ENCODE measurements at regions not wholly inside any gene's neighbourhood (a gene's known extent, or its start where the extent isn't known, plus 50 kb on each side); places are given as distances from the start of the nearest gene placed in this dataset.

DNA sequence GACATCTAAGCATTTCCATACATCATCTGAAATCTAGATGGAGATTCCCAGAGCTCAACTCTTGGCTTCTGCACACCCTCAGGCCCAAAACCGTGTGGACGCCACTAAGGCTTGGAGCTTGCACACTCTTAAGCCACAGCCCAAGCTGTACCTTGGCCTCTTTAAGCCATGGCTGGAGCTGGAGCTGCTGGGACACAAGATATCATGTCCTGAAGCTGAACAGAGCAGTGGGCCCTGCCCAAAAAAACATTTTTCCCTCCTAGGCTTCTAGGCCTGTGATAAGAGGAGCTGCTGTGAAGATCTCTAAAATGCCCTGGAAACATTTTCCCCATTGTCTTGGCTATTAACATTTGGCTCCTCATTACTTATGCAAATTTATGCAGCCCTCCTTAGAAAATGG lies 188.7 kb upstream of the MBNL1 start:
- H3K27me3 Mint-ChIP-seq = no peaks in the 10 kb centered on the region
- peaks cover 7% of the 10 kb centered on the region for H3K9me3 Mint-ChIP-seq
- no peak overlapping the region for H3K27ac Mint-ChIP-seq
- no peak for DNase-seq
- H3K4me3 Mint-ChIP-seq = no peak overlapping the region
- no peaks in the 10 kb centered on the region for H3K36me3 Mint-ChIP-seq (ENCODE audit: low read depth)
- no peaks in the 10 kb centered on the region for H3K4me1 Mint-ChIP-seq
- intact Hi-C loops (cut with micrococcal nuclease) = loop anchor here (10.0 kb wide), 1 partner anchor 225 kb away; no protein-coding TSS in a partner anchor

DNA sequence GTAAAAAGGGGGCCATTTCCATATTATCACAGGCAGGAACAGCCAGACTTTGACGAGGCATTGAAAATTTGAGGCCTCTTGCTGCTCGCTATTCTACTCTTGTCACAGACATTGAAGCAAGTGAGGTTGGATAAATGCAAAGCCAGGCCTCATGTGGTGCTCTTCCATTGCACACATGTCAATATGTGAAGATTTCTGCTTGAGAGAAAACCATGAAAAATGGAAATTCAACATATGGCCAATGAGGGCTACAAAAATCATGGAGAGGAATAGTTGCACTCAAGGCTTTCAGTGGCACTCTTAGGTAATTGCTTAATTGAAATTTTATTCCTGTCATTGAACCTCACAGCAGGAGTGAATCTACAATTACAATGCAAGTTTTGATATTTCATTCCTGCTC lies 185.6 kb upstream of the MBNL1 start:
- peaks cover 3% of the 10 kb centered on the region for H3K36me3 Mint-ChIP-seq (ENCODE audit: low read depth)
- H3K9me3 Mint-ChIP-seq = peaks cover 10% of the 10 kb centered on the region
- no peaks in the 10 kb centered on the region for H3K4me1 Mint-ChIP-seq
- peaks cover 8% of the 10 kb centered on the region for H3K27me3 Mint-ChIP-seq
- intact Hi-C loops (cut with micrococcal nuclease) = no loop called here
- DNase-seq = no peak
- no peak overlapping the region for H3K4me3 Mint-ChIP-seq
- H3K27ac Mint-ChIP-seq = no peak overlapping the region

DNA sequence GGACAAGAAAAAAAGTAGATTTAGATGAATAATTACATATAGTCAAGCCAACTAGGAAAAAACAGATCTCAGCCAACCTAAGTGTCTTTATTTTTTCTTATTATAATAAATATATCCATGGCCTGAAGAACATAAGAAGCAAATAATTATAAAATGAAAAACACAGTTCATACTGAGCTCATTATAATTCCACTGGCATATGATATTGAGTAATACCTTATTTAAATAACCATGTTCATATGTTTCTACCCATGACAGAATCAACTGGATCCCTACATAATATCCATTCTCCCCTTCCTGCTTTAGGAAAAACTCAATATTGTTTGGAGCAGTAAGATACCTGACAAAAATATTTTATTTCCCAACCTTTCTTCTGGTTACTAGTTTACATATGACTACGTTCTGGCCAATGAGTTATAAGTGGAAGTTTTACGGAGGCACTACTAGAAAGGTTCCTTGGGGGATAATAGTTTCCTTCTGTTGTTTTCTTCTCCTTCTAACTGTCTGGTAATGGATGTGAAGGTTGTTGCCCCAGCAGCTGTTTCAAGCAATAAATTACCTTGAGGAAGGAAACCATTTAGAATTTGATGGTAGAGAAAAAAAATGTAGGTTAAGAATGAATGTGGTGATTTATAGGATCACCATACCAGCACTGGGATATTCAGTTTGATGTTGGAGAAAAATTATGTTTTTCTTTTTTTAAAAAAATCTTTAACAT lies 184.1 kb upstream of the MBNL1 start:
- Mint-ChIP-seq H3K27ac (no peak overlapping the region), H3K27me3 (peaks cover 12% of the 10 kb centered on the region), H3K36me3 (ENCODE audit: low read depth) (peaks cover 3% of the 10 kb centered on the region), H3K4me1 (no peaks in the 10 kb centered on the region), H3K4me3 (no peak overlapping the region), H3K9me3 (peaks cover 6% of the 10 kb centered on the region)
- intact Hi-C loops (cut with micrococcal nuclease) = no loop called here
- DNase-seq = no peak

DNA sequence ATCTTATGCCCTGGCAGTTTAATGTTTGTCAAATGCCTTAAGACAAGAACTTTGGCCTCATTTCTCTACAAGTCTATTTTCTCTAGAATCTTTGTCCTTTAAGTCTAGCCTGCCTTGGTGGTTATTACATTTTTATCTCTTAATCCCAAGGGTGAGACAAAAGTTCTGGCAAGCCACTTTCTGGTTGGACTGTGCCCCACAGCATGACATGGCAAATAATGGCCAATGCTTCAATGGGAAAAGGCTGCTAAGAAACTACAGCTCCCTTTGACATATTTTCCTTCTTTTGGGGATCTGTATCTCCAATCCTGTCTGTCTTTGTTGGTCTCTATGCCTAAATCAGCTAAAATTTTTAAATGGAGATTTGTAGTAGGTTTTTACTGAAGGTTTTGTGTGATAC lies 181.6 kb upstream of the MBNL1 start:
- intact Hi-C loops (cut with micrococcal nuclease) = no loop called here
- peaks cover 6% of the 10 kb centered on the region for H3K9me3 Mint-ChIP-seq

DNA sequence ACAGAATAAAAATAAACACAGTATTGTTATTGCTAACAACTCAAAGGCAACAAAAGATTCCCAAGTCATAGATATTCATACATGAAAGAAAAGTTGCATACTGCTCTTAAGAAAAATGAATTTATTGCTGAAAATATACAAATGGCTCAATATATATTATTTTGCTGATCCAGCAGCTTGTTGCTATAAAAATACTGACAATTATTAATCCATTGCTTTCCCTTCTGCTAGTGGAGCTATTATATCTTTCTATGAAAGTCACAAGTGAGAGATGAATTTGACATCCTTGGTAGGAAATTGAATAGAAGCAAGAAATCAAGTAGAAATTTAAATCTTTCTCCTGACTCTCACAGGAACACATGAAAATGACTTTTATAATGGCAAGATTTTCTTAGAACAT lies 179.2 kb upstream of the MBNL1 start:
- no peaks in the 10 kb centered on the region for H3K4me1 Mint-ChIP-seq
- no peak overlapping the region for H3K4me3 Mint-ChIP-seq
- H3K36me3 Mint-ChIP-seq (ENCODE audit: low read depth) = peaks cover 3% of the 10 kb centered on the region
- H3K27me3 Mint-ChIP-seq = peaks cover 23% of the 10 kb centered on the region
- DNase-seq = no peak
- intact Hi-C loops (cut with micrococcal nuclease) = no loop called here
- peaks cover 6% of the 10 kb centered on the region for H3K9me3 Mint-ChIP-seq
- no peak overlapping the region for H3K27ac Mint-ChIP-seq

More for the DNA sequence above, 181.6 kb upstream of the MBNL1 start:
- H3K4me3 Mint-ChIP-seq = no peak overlapping the region
- no peak for DNase-seq
- peaks cover 23% of the 10 kb centered on the region for H3K27me3 Mint-ChIP-seq
- peaks cover 3% of the 10 kb centered on the region for H3K36me3 Mint-ChIP-seq (ENCODE audit: low read depth)
- no peak overlapping the region for H3K27ac Mint-ChIP-seq
- no peaks in the 10 kb centered on the region for H3K4me1 Mint-ChIP-seq

DNA sequence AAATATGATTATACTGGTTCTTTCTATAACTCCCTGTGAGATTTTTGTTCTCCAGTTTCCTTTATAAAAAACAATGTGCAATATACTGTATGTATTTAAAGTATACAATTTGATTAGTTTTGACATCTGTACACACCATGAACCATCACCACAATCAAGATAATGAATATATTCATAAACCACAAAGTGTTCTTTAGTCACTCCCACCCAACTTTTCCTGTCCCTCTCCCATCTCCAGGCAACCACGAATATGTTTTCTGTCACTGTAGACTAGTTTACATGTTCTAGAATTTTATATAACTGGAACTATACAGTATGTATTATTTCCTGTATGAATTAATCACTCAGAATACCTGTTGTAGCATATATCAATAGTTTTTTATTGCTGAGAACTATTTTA lies 177.0 kb upstream of the MBNL1 start:
- peaks cover 3% of the 10 kb centered on the region for H3K9me3 Mint-ChIP-seq
- H3K27ac Mint-ChIP-seq = no peak overlapping the region
- H3K27me3 Mint-ChIP-seq = peaks cover 23% of the 10 kb centered on the region
- no peak for DNase-seq
- no peak overlapping the region for H3K4me3 Mint-ChIP-seq
- H3K4me1 Mint-ChIP-seq = no peaks in the 10 kb centered on the region
- intact Hi-C loops (cut with micrococcal nuclease) = no loop called here
- no peaks in the 10 kb centered on the region for H3K36me3 Mint-ChIP-seq (ENCODE audit: low read depth)

DNA sequence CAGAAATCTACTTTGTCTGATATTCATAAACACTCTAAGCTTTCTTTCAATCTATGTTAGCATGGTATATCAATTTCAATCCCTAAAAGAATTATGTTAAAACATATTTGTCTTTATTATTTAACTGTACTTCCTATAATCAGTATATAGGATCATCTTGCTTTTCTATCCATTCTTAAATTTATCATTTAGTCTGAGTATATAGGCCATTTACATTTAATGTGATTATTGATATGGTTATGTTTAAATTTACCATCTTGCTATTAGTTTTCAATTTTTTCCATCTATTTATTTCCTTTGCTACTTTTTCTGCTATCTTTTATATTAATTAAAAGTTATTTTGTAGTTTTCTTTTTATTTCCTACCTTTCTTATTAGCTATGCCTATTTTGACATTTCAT lies 174.8 kb upstream of the MBNL1 start:
- Mint-ChIP-seq H3K4me1 (no peaks in the 10 kb centered on the region), H3K27ac (no peak overlapping the region), H3K9me3 (peaks cover 3% of the 10 kb centered on the region), H3K27me3 (peaks cover 17% of the 10 kb centered on the region), H3K4me3 (no peak overlapping the region), H3K36me3 (ENCODE audit: low read depth) (no peaks in the 10 kb centered on the region)
- no peak for DNase-seq
- intact Hi-C loops (cut with micrococcal nuclease) = no loop called here

DNA sequence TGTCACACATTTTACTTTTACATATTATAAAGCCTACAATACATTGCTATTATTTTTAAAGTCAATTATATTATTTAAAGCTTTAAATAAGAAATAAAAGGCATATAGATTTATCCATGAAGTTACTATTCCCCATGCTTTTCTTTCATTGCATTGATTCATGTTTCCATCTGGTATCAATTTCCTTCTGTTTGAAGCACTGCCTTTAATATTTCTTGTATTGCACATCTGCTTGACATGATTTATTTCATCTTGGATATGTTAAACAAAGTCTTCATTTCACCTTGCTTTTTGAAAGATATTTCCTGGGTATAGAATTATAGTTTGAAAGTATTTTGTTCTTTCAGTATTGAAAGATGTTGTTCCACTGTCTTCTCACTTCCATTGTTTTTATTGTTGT lies 174.3 kb upstream of the MBNL1 start:
- DNase-seq = no peak
- intact Hi-C loops (cut with micrococcal nuclease) = no loop called here
- Mint-ChIP-seq H3K27ac (no peak overlapping the region), H3K27me3 (peaks cover 16% of the 10 kb centered on the region), H3K4me1 (no peaks in the 10 kb centered on the region), H3K9me3 (peaks cover 3% of the 10 kb centered on the region), H3K4me3 (no peak overlapping the region), H3K36me3 (ENCODE audit: low read depth) (no peaks in the 10 kb centered on the region)

DNA sequence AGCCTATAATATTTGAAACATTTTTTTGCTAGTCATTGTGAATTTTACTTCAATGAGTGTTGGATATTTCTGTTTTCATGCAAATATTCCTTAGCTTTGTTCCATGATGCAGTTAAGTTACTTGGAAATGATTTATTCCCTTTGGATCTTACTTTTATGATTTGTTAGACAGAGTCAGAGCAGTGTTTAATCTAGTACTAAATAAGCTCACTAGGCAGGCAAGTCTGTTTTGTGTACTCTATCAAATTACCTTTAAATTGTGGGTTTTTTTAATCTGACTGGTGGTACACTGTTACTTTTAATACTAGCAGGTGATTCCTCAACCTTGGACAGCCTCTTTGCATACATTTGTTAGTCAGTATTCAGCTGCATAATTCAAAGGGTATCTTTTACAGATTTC lies 173.3 kb upstream of the MBNL1 start:
- no peak overlapping the region for H3K4me3 Mint-ChIP-seq
- H3K36me3 Mint-ChIP-seq (ENCODE audit: low read depth) = no peaks in the 10 kb centered on the region
- intact Hi-C loops (cut with micrococcal nuclease) = no loop called here
- no peak for DNase-seq
- H3K9me3 Mint-ChIP-seq = no peaks in the 10 kb centered on the region
- H3K27ac Mint-ChIP-seq = no peak overlapping the region
- H3K4me1 Mint-ChIP-seq = peaks cover 4% of the 10 kb centered on the region
- peaks cover 10% of the 10 kb centered on the region for H3K27me3 Mint-ChIP-seq

DNA sequence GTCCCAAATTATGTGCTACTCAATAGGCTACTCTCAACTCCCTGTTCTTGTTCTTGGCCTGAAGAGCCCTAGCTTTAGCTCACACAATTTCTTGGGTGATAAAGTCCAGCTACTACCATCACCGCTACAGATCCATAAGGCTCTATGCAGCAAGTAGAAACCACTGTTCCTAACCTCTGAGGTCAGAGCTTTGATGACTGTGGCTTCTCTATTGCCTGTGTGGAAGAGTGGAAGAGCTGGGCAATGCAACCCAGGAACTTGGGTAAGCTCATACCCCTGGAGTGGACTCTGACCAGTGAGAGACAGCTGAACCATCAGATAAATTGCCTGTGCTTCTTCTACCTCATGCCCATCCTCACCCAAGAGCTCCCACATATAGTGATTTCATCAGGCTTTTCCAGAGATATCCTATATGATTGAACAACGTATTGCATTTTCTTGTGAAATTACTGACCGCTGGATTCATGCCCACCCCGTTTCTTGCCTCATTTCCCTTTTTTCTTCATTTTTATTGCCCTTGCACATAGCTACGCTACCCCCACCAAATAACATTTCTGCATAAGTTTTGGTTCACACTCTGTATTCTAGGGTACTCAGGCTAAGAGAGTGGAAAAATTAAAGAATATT lies 172.3 kb upstream of the MBNL1 start:
- DNase-seq = no peak
- peaks cover 6% of the 10 kb centered on the region for H3K27me3 Mint-ChIP-seq
- no peaks in the 10 kb centered on the region for H3K36me3 Mint-ChIP-seq (ENCODE audit: low read depth)
- no peak overlapping the region for H3K4me3 Mint-ChIP-seq
- intact Hi-C loops (cut with micrococcal nuclease) = no loop called here
- H3K27ac Mint-ChIP-seq = no peak overlapping the region
- no peaks in the 10 kb centered on the region for H3K9me3 Mint-ChIP-seq
- peaks cover 5% of the 10 kb centered on the region for H3K4me1 Mint-ChIP-seq

DNA sequence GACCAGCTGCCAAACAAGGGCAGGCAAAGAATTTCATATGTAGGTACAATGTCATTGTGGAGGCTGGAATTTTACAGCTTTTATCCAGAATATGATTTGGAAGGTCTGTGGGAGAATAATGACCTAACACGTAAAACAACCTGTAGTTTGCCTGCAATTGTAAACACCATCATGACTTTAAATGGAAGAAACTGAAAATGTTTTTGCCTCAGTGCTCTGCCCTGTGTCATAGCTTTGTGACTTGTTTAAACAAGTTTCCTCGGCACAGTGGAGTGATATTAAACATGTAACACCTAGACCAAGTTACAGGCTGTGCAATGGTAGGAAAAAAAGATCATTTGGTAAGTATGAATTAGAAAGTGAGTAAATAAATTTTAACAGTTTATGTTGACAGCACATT lies 171.6 kb upstream of the MBNL1 start:
- H3K4me1 Mint-ChIP-seq = peaks cover 5% of the 10 kb centered on the region
- H3K9me3 Mint-ChIP-seq = no peaks in the 10 kb centered on the region

DNA sequence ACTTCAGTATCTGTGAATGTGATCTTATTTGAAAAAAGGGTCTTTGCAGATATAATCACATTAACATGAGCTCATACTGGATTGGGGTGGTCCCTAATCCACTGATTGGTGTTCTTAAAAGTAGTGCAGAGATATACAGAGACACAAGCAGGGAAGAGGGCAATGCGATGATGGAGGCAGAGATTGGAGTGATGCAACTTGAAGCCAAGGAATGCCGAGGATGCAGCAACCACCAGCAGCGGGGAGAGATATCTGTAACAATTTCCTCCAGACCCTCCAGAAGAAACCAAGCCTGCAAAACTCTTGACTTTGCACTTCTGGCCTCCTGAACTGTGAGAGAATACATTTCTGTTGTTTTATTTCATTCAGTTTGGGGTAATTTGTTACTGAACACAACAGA lies 171.0 kb upstream of the MBNL1 start:
- intact Hi-C loops (cut with micrococcal nuclease) = no loop called here
- H3K4me3 Mint-ChIP-seq = no peak overlapping the region
- no peak overlapping the region for H3K27ac Mint-ChIP-seq
- peaks cover 9% of the 10 kb centered on the region for H3K27me3 Mint-ChIP-seq
- H3K36me3 Mint-ChIP-seq (ENCODE audit: low read depth) = no peaks in the 10 kb centered on the region
- no peaks in the 10 kb centered on the region for H3K9me3 Mint-ChIP-seq
- DNase-seq = no peak
- H3K4me1 Mint-ChIP-seq = peaks cover 5% of the 10 kb centered on the region

More for the DNA sequence above, 171.6 kb upstream of the MBNL1 start:
- intact Hi-C loops (cut with micrococcal nuclease) = no loop called here
- DNase-seq = no peak
- no peak overlapping the region for H3K27ac Mint-ChIP-seq
- no peaks in the 10 kb centered on the region for H3K36me3 Mint-ChIP-seq (ENCODE audit: low read depth)
- no peak overlapping the region for H3K4me3 Mint-ChIP-seq
- H3K27me3 Mint-ChIP-seq = peaks cover 4% of the 10 kb centered on the region

DNA sequence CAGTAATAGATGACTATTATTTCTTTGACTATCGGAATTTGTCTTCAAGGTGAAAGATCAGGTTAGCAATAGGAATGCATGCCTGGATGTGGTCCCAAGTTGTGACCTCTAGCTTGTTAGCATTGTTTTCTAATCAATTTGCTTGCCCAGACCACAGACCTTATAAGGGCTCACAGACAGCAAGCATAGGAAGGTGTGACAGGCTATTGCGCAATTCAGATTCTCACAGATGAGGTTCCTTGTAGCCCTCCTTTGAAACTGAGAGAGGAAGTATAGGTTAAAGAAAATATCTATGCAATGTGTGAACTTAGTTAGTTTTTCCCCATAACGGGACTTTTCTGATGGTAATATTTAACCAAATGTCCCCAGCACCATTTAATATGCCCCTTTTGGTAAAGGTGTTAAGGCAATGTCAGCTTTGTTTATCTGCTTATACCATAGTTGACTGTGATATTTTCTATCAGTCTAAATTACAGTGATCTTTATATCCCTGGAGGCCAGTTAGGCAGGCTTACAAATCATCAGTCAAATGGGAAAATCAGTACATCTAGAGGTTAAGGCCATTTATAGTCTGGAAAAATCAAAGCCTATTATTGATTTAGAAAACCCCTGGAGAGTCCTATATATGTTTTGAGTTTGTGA lies 168.1 kb upstream of the MBNL1 start:
- H3K27ac Mint-ChIP-seq = no peak overlapping the region
- no peak overlapping the region for H3K4me3 Mint-ChIP-seq
- no peaks in the 10 kb centered on the region for H3K36me3 Mint-ChIP-seq (ENCODE audit: low read depth)
- H3K27me3 Mint-ChIP-seq = peaks cover 14% of the 10 kb centered on the region
- peaks cover 7% of the 10 kb centered on the region for H3K4me1 Mint-ChIP-seq
- intact Hi-C loops (cut with micrococcal nuclease) = no loop called here
- no peaks in the 10 kb centered on the region for H3K9me3 Mint-ChIP-seq
- DNase-seq = no peak

DNA sequence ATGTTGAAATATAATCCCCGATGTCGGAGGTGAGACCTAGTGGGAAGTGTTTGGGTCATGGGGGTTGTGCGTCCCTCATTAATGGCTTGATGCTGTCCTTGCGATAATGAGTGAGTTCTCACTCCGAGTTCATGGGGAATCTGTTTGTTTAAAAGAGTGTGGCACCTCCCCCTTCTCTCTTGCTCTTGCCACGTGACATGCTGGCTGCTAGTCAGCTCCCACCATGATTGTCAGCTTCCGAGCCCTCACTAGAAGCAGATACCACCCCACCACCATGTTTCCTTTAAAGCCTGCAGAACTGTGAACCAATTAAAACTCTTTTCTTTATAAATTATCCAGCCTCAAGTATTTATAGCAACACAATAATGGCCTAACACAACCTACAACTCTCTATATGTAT lies 166.3 kb upstream of the MBNL1 start:
- no peak for DNase-seq
- Mint-ChIP-seq H3K4me1 (peaks cover 7% of the 10 kb centered on the region), H3K9me3 (no peaks in the 10 kb centered on the region), H3K27me3 (peaks cover 12% of the 10 kb centered on the region), H3K36me3 (ENCODE audit: low read depth) (no peaks in the 10 kb centered on the region), H3K4me3 (no peak overlapping the region), H3K27ac (no peak overlapping the region)
- intact Hi-C loops (cut with micrococcal nuclease) = no loop called here
